ENCODE measurements at regions not wholly inside any gene's neighbourhood (a gene's known extent, or its start where the extent isn't known, plus 50 kb on each side); places are given as distances from the start of the nearest gene placed in this dataset.

DNA sequence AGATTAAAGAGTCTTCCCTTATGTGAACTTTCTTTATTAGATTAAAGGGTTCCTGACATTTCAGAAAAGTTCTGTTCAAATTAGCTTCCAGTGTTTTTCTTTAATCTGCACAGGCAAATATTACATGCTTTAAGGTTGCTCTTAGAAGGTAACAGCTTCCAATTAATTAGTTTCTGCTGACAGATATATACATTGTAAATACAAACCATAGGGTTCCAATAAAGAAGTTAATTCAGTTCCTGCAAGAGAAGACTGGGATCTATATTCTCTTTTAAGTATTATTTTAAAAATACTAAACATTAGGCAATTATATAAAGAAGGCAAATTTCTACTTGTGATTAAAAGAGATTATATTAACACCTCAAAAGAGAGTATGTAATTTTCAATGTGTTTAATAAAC is 795.7 kb downstream of the MAT2B start:
- H3K4me3 ChIP-seq (ENCODE audit: low read length) = no peak overlapping the region
- TF ChIP-seq CTCF (conservative IDR thresholded peaks at IDR 0.05; ENCODE audit: low read depth, low read length) = no peak
- no peak for DNase-seq (ENCODE audit: low read depth)

GRCh38 chr5:164301708-164302107 is 796.3 kb downstream of the MAT2B start:
- DNase-seq (ENCODE audit: low read depth) = no peak
- TF ChIP-seq CTCF (conservative IDR thresholded peaks at IDR 0.05; ENCODE audit: low read depth, low read length) = no peak

GRCh38 chr5:164302533-164303235 is 797.3 kb downstream of the MAT2B start:
- no peak for TF ChIP-seq CTCF (conservative IDR thresholded peaks at IDR 0.05; ENCODE audit: low read depth, low read length)

More at GRCh38 chr5:164301708-164302107, 796.3 kb downstream of the MAT2B start:
- H3K4me3 ChIP-seq (ENCODE audit: low read length) = no peak overlapping the region

GRCh38 chr5:164303646-164304215 is 798.3 kb downstream of the MAT2B start:
- DNase-seq (ENCODE audit: low read depth) = no peak
- no peak for TF ChIP-seq CTCF (conservative IDR thresholded peaks at IDR 0.05; ENCODE audit: low read depth, low read length)
- H3K4me3 ChIP-seq (ENCODE audit: low read length) = no peak overlapping the region

More at GRCh38 chr5:164302533-164303235, 797.3 kb downstream of the MAT2B start:
- H3K4me3 ChIP-seq (ENCODE audit: low read length) = no peak overlapping the region
- no peak for DNase-seq (ENCODE audit: low read depth)

DNA sequence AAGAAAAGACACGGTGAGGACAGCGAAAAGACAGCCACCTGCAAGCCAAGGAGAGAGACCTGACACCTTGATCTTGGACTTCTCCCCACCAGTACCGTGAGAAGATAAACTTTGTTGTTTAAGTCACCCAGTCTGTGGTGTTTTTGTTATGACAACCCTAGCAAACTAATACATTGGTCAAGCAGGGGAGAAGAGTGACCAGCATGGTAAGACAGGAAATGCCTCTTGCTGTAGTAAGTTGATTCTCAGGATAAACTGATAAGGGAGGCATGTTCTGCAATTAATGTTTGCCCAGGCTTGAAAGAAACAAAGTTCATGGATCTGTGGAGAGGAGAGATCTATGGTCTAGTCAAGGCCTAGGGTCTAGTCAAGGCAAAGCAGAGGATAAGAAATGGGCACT is 801.2 kb downstream of the MAT2B start:
- TF ChIP-seq CTCF (conservative IDR thresholded peaks at IDR 0.05; ENCODE audit: low read depth, low read length) = no peak
- H3K4me3 ChIP-seq (ENCODE audit: low read length) = no peak overlapping the region
- DNase-seq (ENCODE audit: low read depth) = no peak

DNA sequence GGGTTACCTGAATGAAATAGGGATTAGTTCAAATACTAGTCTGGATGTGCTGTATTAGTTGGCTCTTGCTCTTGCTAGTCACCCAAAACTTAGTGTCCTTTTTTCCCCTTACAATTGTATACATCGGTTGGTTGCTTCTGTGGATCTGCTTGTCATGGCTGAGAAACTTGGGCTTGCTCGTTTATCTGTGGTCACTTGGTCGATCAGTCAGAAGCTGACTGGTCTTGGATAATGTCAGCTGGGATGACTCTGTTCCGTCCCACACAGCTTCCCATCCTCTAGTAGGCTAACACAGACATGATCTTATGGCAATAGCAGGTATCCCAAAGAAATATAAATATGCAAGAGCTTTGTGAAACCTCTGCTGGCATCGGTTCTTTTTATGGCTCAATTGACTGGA is 807.4 kb downstream of the MAT2B start:
- TF ChIP-seq CTCF (conservative IDR thresholded peaks at IDR 0.05; ENCODE audit: low read depth, low read length) = no peak
- DNase-seq (ENCODE audit: low read depth) = no peak
- no peak overlapping the region for H3K4me3 ChIP-seq (ENCODE audit: low read length)

GRCh38 chr5:164317676-164318075 is 812.3 kb downstream of the MAT2B start:
- no peak overlapping the region for H3K4me3 ChIP-seq (ENCODE audit: low read length)
- no peak for TF ChIP-seq CTCF (conservative IDR thresholded peaks at IDR 0.05; ENCODE audit: low read depth, low read length)
- DNase-seq (ENCODE audit: low read depth) = no peak
